Testis (tissue), 2 donors: ENCODE measurements at regions not wholly inside any gene's neighbourhood (a gene's known extent, or its start where the extent isn't known, plus 50 kb on each side); places are given as distances from the start of the nearest gene placed in this dataset.

Experiments
- CTCF ChIP-seq, 3 experiments: fragments of 450-650 bp in 2 of 3; fragments of 200-600 bp in 1 of 3; sonication (generic) in 1 of 3; IDR thresholded peaks; one replicate each; pipeline ENCODE4 v1.5.1; 2016 to 2019; ENCODE audit warnings: antibody characterized with exemption in 3 of 3, mild to moderate bottlenecking in 2 of 3, moderate library complexity in 1 of 3
- POLR2A ChIP-seq: fragments of 450-650 bp; IDR thresholded peaks from one replicate; pipeline ENCODE4 v1.6.1; 2017; ENCODE audit warnings: antibody characterized with exemption, mild to moderate bottlenecking, moderate library complexity

- TF ChIP-seq CTCF (IDR thresholded peaks at IDR 0.05) (no peak), POLR2A (no peak)
These were observed 496.5 kb upstream of the ATP2B1 start for GRCh38 chr12:90205165-90205564.
